ENCODE measurements at regions not wholly inside any gene's neighbourhood (a gene's known extent, or its start where the extent isn't known, plus 50 kb on each side); places are given as distances from the start of the nearest gene placed in this dataset.

DNA sequence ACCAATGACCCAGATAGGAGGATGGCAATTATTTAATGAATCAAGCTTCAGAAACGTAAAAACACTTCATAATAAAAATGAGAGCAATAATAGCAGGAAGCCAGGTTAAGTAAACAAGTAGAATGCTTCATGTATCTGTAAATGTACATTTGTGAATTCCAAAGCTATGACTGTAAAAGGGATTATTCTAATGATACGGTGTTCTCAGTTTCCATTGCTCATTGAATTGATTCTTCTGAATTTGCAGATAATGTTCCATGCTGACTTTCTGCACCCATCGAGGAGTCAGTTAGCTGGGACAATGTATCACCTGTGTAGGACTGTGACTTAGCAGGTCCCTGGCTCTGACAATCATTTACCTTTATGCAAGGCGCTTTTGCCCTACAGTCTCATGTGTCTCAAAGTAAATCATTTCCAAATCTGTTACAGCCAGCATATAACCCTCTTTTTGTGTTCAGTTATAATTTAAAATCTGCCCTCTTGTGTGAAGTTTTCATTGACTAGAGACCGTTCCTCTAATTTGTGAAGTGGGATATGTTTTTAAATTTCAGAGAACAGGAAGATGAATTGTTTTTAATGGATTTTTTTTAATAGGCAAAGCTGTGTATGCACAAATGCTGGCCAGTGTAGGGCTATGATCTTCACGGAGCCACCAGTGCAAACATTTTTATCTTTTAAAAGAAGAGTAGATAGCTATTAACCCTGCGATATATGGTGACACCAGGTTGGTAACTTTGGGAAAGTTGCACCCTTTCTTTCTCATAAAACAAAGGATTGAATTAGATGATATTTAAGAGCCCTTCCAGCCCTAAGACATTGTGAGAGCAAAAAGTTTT is 267.1 kb downstream of the KLF5 start:
- FAIRE-seq (no peak), DNase-seq (ENCODE audit: low read depth) (peak; percentile 42)
- no peak overlapping the region for H3K9ac ChIP-seq (ENCODE audit: low read length)
- H4K20me1 ChIP-seq (ENCODE audit: insufficient read depth, low read length): no peaks in the 10 kb centered on the region
- TF ChIP-seq, protein P1, sequence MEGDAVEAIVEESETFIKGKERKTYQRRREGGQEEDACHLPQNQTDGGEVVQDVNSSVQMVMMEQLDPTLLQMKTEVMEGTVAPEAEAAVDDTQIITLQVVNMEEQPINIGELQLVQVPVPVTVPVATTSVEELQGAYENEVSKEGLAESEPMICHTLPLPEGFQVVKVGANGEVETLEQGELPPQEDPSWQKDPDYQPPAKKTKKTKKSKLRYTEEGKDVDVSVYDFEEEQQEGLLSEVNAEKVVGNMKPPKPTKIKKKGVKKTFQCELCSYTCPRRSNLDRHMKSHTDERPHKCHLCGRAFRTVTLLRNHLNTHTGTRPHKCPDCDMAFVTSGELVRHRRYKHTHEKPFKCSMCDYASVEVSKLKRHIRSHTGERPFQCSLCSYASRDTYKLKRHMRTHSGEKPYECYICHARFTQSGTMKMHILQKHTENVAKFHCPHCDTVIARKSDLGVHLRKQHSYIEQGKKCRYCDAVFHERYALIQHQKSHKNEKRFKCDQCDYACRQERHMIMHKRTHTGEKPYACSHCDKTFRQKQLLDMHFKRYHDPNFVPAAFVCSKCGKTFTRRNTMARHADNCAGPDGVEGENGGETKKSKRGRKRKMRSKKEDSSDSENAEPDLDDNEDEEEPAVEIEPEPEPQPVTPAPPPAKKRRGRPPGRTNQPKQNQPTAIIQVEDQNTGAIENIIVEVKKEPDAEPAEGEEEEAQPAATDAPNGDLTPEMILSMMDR (IDR thresholded peaks at IDR 0.05; ENCODE audit: insufficient read depth, low read depth, low read length): no peak
- no peak for TF ChIP-seq EZH2 (IDR thresholded peaks at IDR 0.05; ENCODE audit: insufficient read depth, low read length)
- no peak overlapping the region for H3K27ac ChIP-seq (ENCODE audit: low read depth, low read length)
- H3K4me1 Mint-ChIP-seq (ENCODE audit: low read depth, unreplicated experiment): no peaks in the 10 kb centered on the region
- H3K9me3 Mint-ChIP-seq (ENCODE audit: unreplicated experiment): no peaks in the 10 kb centered on the region
- H3K27ac Mint-ChIP-seq (ENCODE audit: unreplicated experiment): no peak overlapping the region
- H3K36me3 ChIP-seq (ENCODE audit: insufficient read depth, low read length): no peaks in the 10 kb centered on the region
- no peaks in the 10 kb centered on the region for H3K36me3 Mint-ChIP-seq (ENCODE audit: low read depth, unreplicated experiment)
- no peak overlapping the region for H3K4me3 Mint-ChIP-seq (ENCODE audit: unreplicated experiment)
- H3K4me1 ChIP-seq (ENCODE audit: insufficient read depth, low read length): peaks cover 6% of the 10 kb centered on the region
- H3K4me2 ChIP-seq (ENCODE audit: low read length): peak overlapping the region; percentile 16
- no peaks in the 10 kb centered on the region for H3K27me3 Mint-ChIP-seq (ENCODE audit: low read depth, unreplicated experiment)
- H3K79me2 ChIP-seq (ENCODE audit: insufficient read depth, low read length): no peaks in the 10 kb centered on the region
- no peaks in the 10 kb centered on the region for H3K27me3 ChIP-seq (ENCODE audit: insufficient read depth, low read length)
- no peak overlapping the region for H3K4me3 ChIP-seq (ENCODE audit: insufficient read depth, low read depth, low read length)
- H2AFZ ChIP-seq (ENCODE audit: low read depth, low read length): no peak overlapping the region
- H3K9me3 ChIP-seq (ENCODE audit: insufficient read depth, low read depth, low read length): no peaks in the 10 kb centered on the region

- Mint-ChIP-seq H3K9me3 (ENCODE audit: unreplicated experiment) (no peaks in the 10 kb centered on the region), H3K27ac (ENCODE audit: unreplicated experiment) (no peak overlapping the region), H3K36me3 (ENCODE audit: low read depth, unreplicated experiment) (no peaks in the 10 kb centered on the region), H3K27me3 (ENCODE audit: low read depth, unreplicated experiment) (no peaks in the 10 kb centered on the region), H3K4me3 (ENCODE audit: unreplicated experiment) (no peak overlapping the region), H3K4me1 (ENCODE audit: low read depth, unreplicated experiment) (no peaks in the 10 kb centered on the region)
- H3K4me1 ChIP-seq (ENCODE audit: insufficient read depth, low read length): peaks cover 6% of the 10 kb centered on the region
- H3K4me3 ChIP-seq (ENCODE audit: insufficient read depth, low read depth, low read length): no peak overlapping the region
- no peak for DNase-seq (ENCODE audit: low read depth)
- peak overlapping the region; percentile 16 for H3K4me2 ChIP-seq (ENCODE audit: low read length)
- no peak for FAIRE-seq
- H3K9ac ChIP-seq (ENCODE audit: low read length): no peak overlapping the region
- no peak overlapping the region for H2AFZ ChIP-seq (ENCODE audit: low read depth, low read length)
- H4K20me1 ChIP-seq (ENCODE audit: insufficient read depth, low read length): no peaks in the 10 kb centered on the region
- no peaks in the 10 kb centered on the region for H3K9me3 ChIP-seq (ENCODE audit: insufficient read depth, low read depth, low read length)
- no peaks in the 10 kb centered on the region for H3K27me3 ChIP-seq (ENCODE audit: insufficient read depth, low read length)
- H3K27ac ChIP-seq (ENCODE audit: low read depth, low read length): no peak overlapping the region
- H3K36me3 ChIP-seq (ENCODE audit: insufficient read depth, low read length): no peaks in the 10 kb centered on the region
- no peaks in the 10 kb centered on the region for H3K79me2 ChIP-seq (ENCODE audit: insufficient read depth, low read length)
- TF ChIP-seq, protein P1 (IDR thresholded peaks at IDR 0.05; ENCODE audit: insufficient read depth, low read depth, low read length): no peak
- no peak for TF ChIP-seq EZH2 (IDR thresholded peaks at IDR 0.05; ENCODE audit: insufficient read depth, low read length)
Observed at GRCh38 chr13:73324842-73325722, 266.3 kb downstream of the KLF5 start.
